Duodenal mucosa (tissue), 2 donors: ENCODE measurements at regions not wholly inside any gene's neighbourhood (a gene's known extent, or its start where the extent isn't known, plus 50 kb on each side); places are given as distances from the start of the nearest gene placed in this dataset.
"Not testable (repeated sequence)": the region's sequence is repeated elsewhere in the genome, so short reads cannot be mapped to it uniquely, and the experiment has no call there.

Source experiments
- H3K27ac ChIP-seq: one replicate; pipeline ENCODE4 v1.7.0; 2013; ENCODE audit warnings: low read depth, low read length
- H3K27me3 ChIP-seq, 2 donors: one replicate each; pipeline ENCODE4 v1.7.0; 2013; ENCODE audit warnings: low read length in 2 of 2, control low read depth in 1 of 2; ENCODE audit not compliant: insufficient read depth in 2 of 2, control insufficient read depth in 1 of 2
- H3K36me3 ChIP-seq, 2 donors: one replicate each; pipeline ENCODE4 v1.7.0; 2013; ENCODE audit warnings: low read length in 2 of 2, control low read depth in 1 of 2; ENCODE audit not compliant: insufficient read depth in 2 of 2, control insufficient read depth in 1 of 2
- H3K4me1 ChIP-seq, 2 donors: one replicate each; pipeline ENCODE4 v1.7.0; 2013; ENCODE audit warnings: low read length in 2 of 2, control low read depth in 1 of 2; ENCODE audit not compliant: insufficient read depth in 2 of 2, control insufficient read depth in 1 of 2
- H3K4me3 ChIP-seq, 2 donors: one replicate each; pipeline ENCODE4 v1.7.0; 2013; ENCODE audit warnings: low read length in 2 of 2, low read depth in 1 of 2
- H3K9ac ChIP-seq, 2 donors: one replicate each; pipeline ENCODE4 v1.7.0; 2013; ENCODE audit warnings: low read length in 2 of 2, low read depth in 1 of 2
- H3K9me3 ChIP-seq, 2 donors: one replicate each; pipeline ENCODE4 v1.7.0; 2013; ENCODE audit warnings: low read length in 2 of 2, control low read depth in 1 of 2; ENCODE audit not compliant: control insufficient read depth in 1 of 2

- H3K9me3 ChIP-seq: peaks cover 0 to 4% of the 10 kb centered on the region in 2 donors
- H3K9ac ChIP-seq: no peak overlapping the region
- no peak overlapping the region for H3K27ac ChIP-seq
- no peaks in the 10 kb centered on the region for H3K36me3 ChIP-seq
- no peak overlapping the region for H3K4me3 ChIP-seq
- H3K27me3 ChIP-seq: no peaks in the 10 kb centered on the region
- no peaks in the 10 kb centered on the region for H3K4me1 ChIP-seq
Measured at GRCh38 chr3:145471976-145472375, 689.0 kb downstream of the PLOD2 start.

GRCh38 chr3:145482735-145483134 is 678.2 kb downstream of the PLOD2 start:
- not testable (repeated sequence) for H3K9ac ChIP-seq, H3K36me3 ChIP-seq, H3K27ac ChIP-seq, H3K9me3 ChIP-seq, H3K4me3 ChIP-seq, H3K27me3 ChIP-seq, H3K4me1 ChIP-seq

DNA sequence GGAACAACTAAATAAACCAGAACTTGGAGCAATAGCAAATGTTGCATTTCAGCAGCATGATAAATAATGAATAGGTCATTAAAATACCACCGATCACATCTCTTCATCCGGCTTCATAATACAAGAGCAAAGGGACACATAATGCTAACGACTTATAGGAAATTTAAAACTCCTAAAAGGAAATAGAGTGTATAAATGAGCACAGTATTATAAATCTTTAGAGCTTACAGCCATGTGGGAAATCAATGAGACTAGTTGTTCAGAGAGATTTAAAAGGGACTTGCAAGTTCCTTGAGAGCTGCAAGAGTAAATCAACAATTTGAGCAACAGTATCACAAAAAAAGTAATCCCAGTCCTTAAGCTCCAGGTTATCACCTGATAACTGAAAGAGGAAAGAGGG is 677.0 kb downstream of the PLOD2 start:
- H3K27me3 ChIP-seq: no peaks in the 10 kb centered on the region
- no peak overlapping the region for H3K4me3 ChIP-seq
- no peak overlapping the region for H3K9ac ChIP-seq
- no peaks in the 10 kb centered on the region for H3K4me1 ChIP-seq
- H3K36me3 ChIP-seq: no peaks in the 10 kb centered on the region
- no peaks in the 10 kb centered on the region for H3K9me3 ChIP-seq
- H3K27ac ChIP-seq: no peak overlapping the region

DNA sequence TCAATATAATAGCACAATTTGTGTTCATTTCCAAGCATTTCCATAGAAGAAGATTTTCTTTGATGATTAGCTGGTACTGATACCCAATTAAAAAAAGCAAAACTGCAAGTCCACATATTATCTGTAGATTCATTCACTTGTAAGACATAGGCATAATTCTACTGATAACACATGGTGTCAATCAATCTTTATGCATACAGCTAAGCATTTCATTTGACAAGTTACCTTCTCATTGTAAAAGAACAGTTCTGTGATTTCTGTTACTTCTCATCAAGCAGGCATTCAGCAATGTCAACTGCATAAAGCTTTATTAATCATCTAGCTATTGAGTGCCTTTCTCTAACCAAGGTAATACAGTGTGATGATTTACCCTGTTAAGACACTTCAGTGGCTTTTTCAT is 672.0 kb downstream of the PLOD2 start:
- Histone ChIP-seq H3K36me3 (no peaks in the 10 kb centered on the region), H3K4me3 (no peak overlapping the region), H3K9ac (no peak overlapping the region), H3K9me3 (peaks cover 0 to 4% of the 10 kb centered on the region in 2 donors), H3K27me3 (no peaks in the 10 kb centered on the region), H3K4me1 (no peaks in the 10 kb centered on the region), H3K27ac (no peak overlapping the region)

- no peak overlapping the region for H3K4me3 ChIP-seq
- no peak overlapping the region for H3K27ac ChIP-seq
- H3K9ac ChIP-seq: no peak overlapping the region
- no peaks in the 10 kb centered on the region for H3K4me1 ChIP-seq
- no peaks in the 10 kb centered on the region for H3K36me3 ChIP-seq
- no peaks in the 10 kb centered on the region for H3K27me3 ChIP-seq
- H3K9me3 ChIP-seq: peaks cover 0 to 4% of the 10 kb centered on the region in 2 donors
Measured at GRCh38 chr3:145490088-145491048, 670.6 kb downstream of the PLOD2 start.

GRCh38 chr3:145492456-145492855 is 668.5 kb downstream of the PLOD2 start:
- H3K36me3 ChIP-seq: no peaks in the 10 kb centered on the region
- H3K4me1 ChIP-seq: no peaks in the 10 kb centered on the region
- H3K4me3 ChIP-seq: no peak overlapping the region

GRCh38 chr3:145517416-145517815 is 643.6 kb downstream of the PLOD2 start:
- not testable (repeated sequence) for H3K27me3 ChIP-seq, H3K4me3 ChIP-seq, H3K9ac ChIP-seq, H3K27ac ChIP-seq, H3K9me3 ChIP-seq, H3K36me3 ChIP-seq, H3K4me1 ChIP-seq

More at GRCh38 chr3:145492456-145492855, 668.5 kb downstream of the PLOD2 start:
- Histone ChIP-seq H3K9ac (no peak overlapping the region), H3K9me3 (peaks cover 0 to 4% of the 10 kb centered on the region in 2 donors), H3K27me3 (no peaks in the 10 kb centered on the region), H3K27ac (no peak overlapping the region)

DNA sequence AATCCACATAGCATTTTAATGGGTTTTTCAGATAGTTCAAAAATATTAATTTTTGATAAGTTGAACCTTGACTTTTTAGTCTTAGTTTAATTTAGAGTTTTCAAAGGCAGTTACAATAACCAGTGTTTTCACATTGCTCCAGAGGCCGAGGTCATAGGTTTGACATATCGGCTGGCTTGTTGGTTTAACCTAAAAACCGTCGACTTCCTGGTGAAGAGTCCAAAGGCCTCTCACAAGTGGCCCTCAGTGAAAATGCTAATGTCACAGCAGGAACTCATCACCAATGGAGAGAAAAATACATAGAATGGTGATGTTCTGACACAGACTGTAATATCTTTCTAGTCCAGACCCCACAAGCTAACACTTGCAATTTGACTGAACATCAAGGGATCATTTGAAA is 642.3 kb downstream of the PLOD2 start:
- Histone ChIP-seq H3K9ac (no peak overlapping the region), H3K36me3 (no peaks in the 10 kb centered on the region), H3K9me3 (no peaks in the 10 kb centered on the region), H3K4me3 (no peak overlapping the region), H3K27ac (no peak overlapping the region), H3K27me3 (no peaks in the 10 kb centered on the region), H3K4me1 (no peaks in the 10 kb centered on the region)

DNA sequence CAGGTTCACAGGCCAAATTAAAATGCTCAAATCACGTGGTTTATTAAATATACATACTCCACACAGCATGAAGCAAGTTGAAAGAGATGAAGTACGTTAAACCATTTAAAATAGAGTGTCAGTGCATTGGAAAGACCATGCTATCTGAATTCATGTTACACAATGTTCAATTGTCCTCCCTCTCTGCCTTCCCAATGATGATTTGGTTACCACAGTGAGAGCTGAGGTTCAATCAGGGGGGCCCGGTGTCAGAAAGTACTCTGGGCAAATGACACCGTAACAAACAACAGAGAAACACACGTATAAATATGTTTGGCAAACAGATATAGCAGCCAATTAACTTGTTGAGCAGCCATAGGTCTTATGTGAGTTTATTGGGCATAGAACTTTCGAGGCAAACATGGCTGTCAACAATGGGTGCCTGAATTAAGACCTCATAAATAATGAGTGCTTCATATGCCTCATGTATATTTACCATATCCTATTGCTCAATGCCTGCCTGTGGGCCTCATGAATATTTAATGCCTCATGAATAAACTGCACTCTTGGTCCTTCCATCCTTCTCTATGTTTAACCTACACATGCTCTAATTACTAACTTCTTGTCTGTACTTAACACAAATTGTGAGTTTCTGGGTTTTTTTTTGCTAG is 641.5 kb downstream of the PLOD2 start:
- Histone ChIP-seq H3K4me1 (no peaks in the 10 kb centered on the region), H3K36me3 (no peaks in the 10 kb centered on the region), H3K9ac (no peak overlapping the region), H3K4me3 (no peak overlapping the region), H3K27me3 (no peaks in the 10 kb centered on the region), H3K9me3 (no peaks in the 10 kb centered on the region), H3K27ac (no peak overlapping the region)

GRCh38 chr3:145522179-145522578 is 638.8 kb downstream of the PLOD2 start:
- Histone ChIP-seq H3K36me3 (no peaks in the 10 kb centered on the region), H3K27me3 (no peaks in the 10 kb centered on the region), H3K4me1 (no peaks in the 10 kb centered on the region)

More at GRCh38 chr3:145522179-145522578, 638.8 kb downstream of the PLOD2 start:
- Histone ChIP-seq H3K9me3 (no peaks in the 10 kb centered on the region), H3K4me3 (no peak overlapping the region), H3K27ac (no peak overlapping the region), H3K9ac (no peak overlapping the region)
